HEK293T (cell line): ENCODE measurements at regions not wholly inside any gene's neighbourhood (a gene's known extent, or its start where the extent isn't known, plus 50 kb on each side); places are given as distances from the start of the nearest gene placed in this dataset.

ENCODE experiments used
- CTCF ChIA-PET: fragments of 350-600 bp; formaldehyde crosslinking; extraction: SDS; loops from one replicate; lab custom pipeline; 2021; ENCODE audit warnings: antibody characterized with exemption, inconsistent platforms; lab: Yijun Ruan, JAX
- POLR2A ChIA-PET: fragments of 350-600 bp; formaldehyde crosslinking; extraction: SDS; loops from one replicate; lab custom pipeline; 2020; ENCODE audit warnings: antibody characterized with exemption, inconsistent platforms; lab: Yijun Ruan, JAX
- DNase-seq: peaks from one replicate; pipeline ENCODE4 v3.0.0; 2012; ENCODE audit warnings: mixed read lengths; ENCODE audit errors: extremely low spot score
- ARNT ChIP-seq: fragments of 450-650 bp; IDR thresholded peaks from 2 replicates; pipeline ENCODE4 v1.6.1; 2017; ENCODE audit warnings: mild to moderate bottlenecking
- BHLHE40 ChIP-seq: fragments of 450-650 bp; IDR thresholded peaks from 2 replicates; pipeline ENCODE4 v1.6.1; 2016; ENCODE audit warnings: mild to moderate bottlenecking, moderate library complexity, borderline replicate concordance
- CTBP1 ChIP-seq: fragments of 450-650 bp; IDR thresholded peaks from 2 replicates; pipeline ENCODE4 v1.6.1; 2016; ENCODE audit warnings: borderline replicate concordance
- ELF4 ChIP-seq: fragments of 450-650 bp; IDR thresholded peaks from 2 replicates; pipeline ENCODE4 v1.6.1; 2017; ENCODE audit warnings: antibody characterized with exemption
- FOXA1 ChIP-seq: fragments of 450-650 bp; IDR thresholded peaks from 2 replicates; pipeline ENCODE4 v1.6.1; 2016; ENCODE audit warnings: mild to moderate bottlenecking
- FOXK2 ChIP-seq: fragments of 450-650 bp; IDR thresholded peaks from 2 replicates; pipeline ENCODE4 v1.6.1; 2016; ENCODE audit warnings: mild to moderate bottlenecking
- FOXM1 ChIP-seq: fragments of 450-650 bp; IDR thresholded peaks from 2 replicates; pipeline ENCODE4 v1.6.1; 2017; ENCODE audit warnings: mild to moderate bottlenecking, borderline replicate concordance
- HDGF ChIP-seq: fragments of 450-650 bp; IDR thresholded peaks from 2 replicates; pipeline ENCODE4 v1.6.1; 2017; ENCODE audit warnings: antibody characterized with exemption, borderline replicate concordance
- L3MBTL2 ChIP-seq: fragments of 450-650 bp; conservative IDR thresholded peaks from 2 replicates; pipeline ENCODE4 v1.6.1; 2016; ENCODE audit warnings: mild to moderate bottlenecking
- LEF1 ChIP-seq: fragments of 450-650 bp; IDR thresholded peaks from 2 replicates; pipeline ENCODE4 v1.6.1; 2017; ENCODE audit warnings: mild to moderate bottlenecking, borderline replicate concordance
- NFRKB ChIP-seq: fragments of 450-650 bp; IDR thresholded peaks from 2 replicates; pipeline ENCODE4 v1.6.1; 2016; ENCODE audit warnings: mild to moderate bottlenecking, moderate library complexity
- PKNOX1 ChIP-seq: fragments of 450-650 bp; IDR thresholded peaks from 2 replicates; pipeline ENCODE4 v1.6.1; 2016
- SP1 ChIP-seq: fragments of 450-650 bp; IDR thresholded peaks from 2 replicates; pipeline ENCODE4 v1.6.1; 2017
- SUZ12 ChIP-seq: fragments of 450-650 bp; IDR thresholded peaks from 2 replicates; pipeline ENCODE4 v1.6.1; 2016; ENCODE audit warnings: mild to moderate bottlenecking
- TARDBP ChIP-seq: fragments of 450-650 bp; IDR thresholded peaks from 2 replicates; pipeline ENCODE4 v1.6.1; 2016
- ZNF384 ChIP-seq: fragments of 450-650 bp; IDR thresholded peaks from 2 replicates; pipeline ENCODE4 v1.6.1; 2016

- no peak for TF ChIP-seq ZNF384
- TF ChIP-seq FOXA1 = no peak
- TF ChIP-seq SP1 = no peak
- TF ChIP-seq BHLHE40 = no peak
- no peak for TF ChIP-seq FOXK2
- TF ChIP-seq ELF4 = no peak
- no peak for TF ChIP-seq PKNOX1
- no peak for TF ChIP-seq TARDBP
- TF ChIP-seq LEF1 = no peak
- no peak for TF ChIP-seq NFRKB
- TF ChIP-seq CTBP1 = no peak
- no peak for TF ChIP-seq ARNT
- no peak for TF ChIP-seq FOXM1
- CTCF ChIA-PET = no interaction called here
- POLR2A ChIA-PET = no interaction called here
- DNase-seq = no peak
Measured at GRCh38 chr3:8080464-8080863, 421.2 kb upstream of the LMCD1 start.

GRCh38 chr3:8085498-8085897 lies 416.1 kb upstream of the LMCD1 start:
- no peak for DNase-seq
- TF ChIP-seq L3MBTL2 (no peak), LEF1 (no peak), ARNT (no peak), ELF4 (no peak), ZNF384 (no peak), TARDBP (no peak), BHLHE40 (no peak), HDGF (no peak), CTBP1 (no peak), SUZ12 (no peak), FOXK2 (no peak), NFRKB (no peak), PKNOX1 (no peak), SP1 (no peak), FOXA1 (no peak), FOXM1 (no peak)
- POLR2A ChIA-PET = no interaction called here
- CTCF ChIA-PET = no interaction called here

GRCh38 chr3:8087951-8088350 lies 413.7 kb upstream of the LMCD1 start:
- TF ChIP-seq FOXM1 = no peak
- no peak for TF ChIP-seq FOXA1
- no peak for TF ChIP-seq HDGF
- no peak for TF ChIP-seq L3MBTL2
- no peak for TF ChIP-seq ARNT
- no peak for TF ChIP-seq PKNOX1
- no peak for TF ChIP-seq FOXK2
- TF ChIP-seq BHLHE40 = no peak
- TF ChIP-seq TARDBP = no peak
- no peak for TF ChIP-seq ZNF384
- TF ChIP-seq CTBP1 = no peak
- no peak for TF ChIP-seq SUZ12
- no peak for TF ChIP-seq NFRKB
- no peak for TF ChIP-seq LEF1
- TF ChIP-seq SP1 = no peak
- no peak for TF ChIP-seq ELF4
- no peak for DNase-seq
- ChIA-PET CTCF (no interaction called here), POLR2A (no interaction called here)

GRCh38 chr3:8094415-8094814 lies 407.2 kb upstream of the LMCD1 start:
- no peak for DNase-seq
- CTCF ChIA-PET = no interaction called here
- no peak for TF ChIP-seq HDGF
- TF ChIP-seq BHLHE40 = no peak
- no peak for TF ChIP-seq SP1
- TF ChIP-seq LEF1 = no peak
- TF ChIP-seq FOXA1 = no peak
- no peak for TF ChIP-seq ARNT
- TF ChIP-seq ELF4 = no peak
- TF ChIP-seq FOXM1 = no peak
- TF ChIP-seq NFRKB = no peak
- no peak for TF ChIP-seq FOXK2
- TF ChIP-seq SUZ12 = no peak
- no peak for TF ChIP-seq ZNF384
- TF ChIP-seq L3MBTL2 = no peak
- TF ChIP-seq CTBP1 = no peak
- POLR2A ChIA-PET = no interaction called here

GRCh38 chr3:8095724-8096123 lies 405.9 kb upstream of the LMCD1 start:
- CTCF ChIA-PET = interaction anchor here (1.6 kb wide), 1 partner anchor 144 kb away, joined by 8 read pairs; no protein-coding TSS in a partner anchor

More at GRCh38 chr3:8095724-8096123, 405.9 kb upstream of the LMCD1 start:
- no peak for DNase-seq
- POLR2A ChIA-PET = no interaction called here
- TF ChIP-seq FOXM1 (no peak), FOXA1 (no peak), CTBP1 (no peak), SUZ12 (no peak), SP1 (no peak), PKNOX1 (no peak), ZNF384 (no peak), L3MBTL2 (no peak), ARNT (no peak), HDGF (no peak)
